ENCODE measurements at regions not wholly inside any gene's neighbourhood (a gene's known extent, or its start where the extent isn't known, plus 50 kb on each side); places are given as distances from the start of the nearest gene placed in this dataset.
A peak's percentile ranks its signal among the peaks of the same experiment; 100 is the strongest.

DNA sequence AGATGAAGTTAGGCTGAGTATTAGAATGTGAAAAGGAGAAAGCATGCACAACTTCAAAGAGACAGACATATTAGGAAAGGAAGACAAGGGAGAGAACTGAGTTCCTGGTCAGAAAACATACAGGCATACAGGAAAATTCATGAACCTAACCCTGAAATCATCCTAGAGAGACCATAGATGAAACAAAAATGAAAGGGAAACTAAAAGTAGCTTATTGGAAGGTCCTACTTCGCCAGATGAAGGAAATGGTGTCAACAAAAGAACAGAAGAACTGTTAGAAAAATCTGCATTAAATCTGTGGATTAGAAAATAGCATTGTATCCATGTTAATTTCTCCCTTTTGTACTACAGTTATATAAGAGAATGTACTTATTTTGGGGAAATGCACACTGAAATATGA, 169.0 kb upstream of the UFM1 start:
- H3K4me3 Mint-ChIP-seq = peak overlapping the region; percentile 39
- peaks cover 12% of the 10 kb centered on the region for H3K4me1 Mint-ChIP-seq
- CTCF ChIA-PET = no interaction called here
- no peaks in the 10 kb centered on the region for H3K27me3 Mint-ChIP-seq
- POLR2A ChIA-PET = no interaction called here
- intact Hi-C loops (cut with micrococcal nuclease) = no loop called here
- no peak for ATAC-seq (ENCODE audit: low read depth)
- TF ChIP-seq, protein P1, sequence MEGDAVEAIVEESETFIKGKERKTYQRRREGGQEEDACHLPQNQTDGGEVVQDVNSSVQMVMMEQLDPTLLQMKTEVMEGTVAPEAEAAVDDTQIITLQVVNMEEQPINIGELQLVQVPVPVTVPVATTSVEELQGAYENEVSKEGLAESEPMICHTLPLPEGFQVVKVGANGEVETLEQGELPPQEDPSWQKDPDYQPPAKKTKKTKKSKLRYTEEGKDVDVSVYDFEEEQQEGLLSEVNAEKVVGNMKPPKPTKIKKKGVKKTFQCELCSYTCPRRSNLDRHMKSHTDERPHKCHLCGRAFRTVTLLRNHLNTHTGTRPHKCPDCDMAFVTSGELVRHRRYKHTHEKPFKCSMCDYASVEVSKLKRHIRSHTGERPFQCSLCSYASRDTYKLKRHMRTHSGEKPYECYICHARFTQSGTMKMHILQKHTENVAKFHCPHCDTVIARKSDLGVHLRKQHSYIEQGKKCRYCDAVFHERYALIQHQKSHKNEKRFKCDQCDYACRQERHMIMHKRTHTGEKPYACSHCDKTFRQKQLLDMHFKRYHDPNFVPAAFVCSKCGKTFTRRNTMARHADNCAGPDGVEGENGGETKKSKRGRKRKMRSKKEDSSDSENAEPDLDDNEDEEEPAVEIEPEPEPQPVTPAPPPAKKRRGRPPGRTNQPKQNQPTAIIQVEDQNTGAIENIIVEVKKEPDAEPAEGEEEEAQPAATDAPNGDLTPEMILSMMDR (IDR thresholded peaks at IDR 0.05) = no peak
- H3K9me3 Mint-ChIP-seq = no peaks in the 10 kb centered on the region
- DNase-seq = no peak
- H3K36me3 Mint-ChIP-seq (ENCODE audit: low read depth) = no peaks in the 10 kb centered on the region
- H3K27ac Mint-ChIP-seq = peak overlapping the region; percentile 13

DNA sequence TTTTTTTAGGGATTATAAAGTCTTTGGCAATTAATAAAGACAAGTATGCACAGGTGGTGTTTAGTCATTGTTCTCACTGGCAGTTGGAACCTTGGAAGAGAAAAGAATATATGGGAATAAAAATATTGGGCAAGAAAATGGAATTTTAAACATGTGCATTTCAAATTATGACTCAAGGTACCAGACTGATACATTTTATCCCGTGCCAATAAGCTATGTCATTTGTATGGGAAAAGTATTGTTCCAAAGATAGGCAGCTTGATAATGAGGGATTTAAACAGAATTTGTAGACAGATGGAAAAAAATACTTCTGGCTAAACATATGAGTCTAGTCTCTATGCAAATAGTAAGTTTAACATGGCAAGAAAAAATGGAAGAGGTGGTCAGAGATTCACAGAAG, 169.5 kb upstream of the UFM1 start:
- H3K4me3 Mint-ChIP-seq = peak overlapping the region; percentile 39
- no peaks in the 10 kb centered on the region for H3K27me3 Mint-ChIP-seq
- no peak for DNase-seq
- no peaks in the 10 kb centered on the region for H3K36me3 Mint-ChIP-seq (ENCODE audit: low read depth)
- H3K4me1 Mint-ChIP-seq = peaks cover 12% of the 10 kb centered on the region
- ChIA-PET POLR2A (no interaction called here), CTCF (no interaction called here)
- no peak overlapping the region for H3K27ac Mint-ChIP-seq
- ATAC-seq (ENCODE audit: low read depth) = no peak
- intact Hi-C loops (cut with micrococcal nuclease) = no loop called here
- TF ChIP-seq, protein P1 (IDR thresholded peaks at IDR 0.05) = no peak
- H3K9me3 Mint-ChIP-seq = no peaks in the 10 kb centered on the region

DNA sequence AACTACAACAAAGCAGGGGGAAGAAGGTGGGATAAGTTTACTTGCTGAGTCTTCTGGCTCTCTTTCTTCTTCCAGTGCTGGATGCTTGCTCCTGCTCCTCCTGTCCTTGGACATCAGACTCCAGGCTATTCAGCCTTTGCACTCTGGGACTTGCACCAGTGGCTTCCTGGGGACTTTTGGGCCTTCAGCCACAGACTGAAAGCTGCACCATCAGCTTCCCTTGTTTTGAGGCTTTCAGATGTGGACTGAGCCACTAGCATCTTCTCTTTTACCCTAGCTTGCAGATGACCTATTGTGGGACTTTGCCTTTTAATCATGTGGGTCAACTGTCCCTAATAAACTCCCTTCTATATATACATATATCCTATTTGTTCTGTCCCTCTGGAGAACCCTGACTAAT, 173.0 kb upstream of the UFM1 start:
- Mint-ChIP-seq H3K27me3 (no peaks in the 10 kb centered on the region), H3K4me3 (no peak overlapping the region), H3K9me3 (no peaks in the 10 kb centered on the region), H3K27ac (no peak overlapping the region), H3K36me3 (ENCODE audit: low read depth) (no peaks in the 10 kb centered on the region), H3K4me1 (peaks cover 12% of the 10 kb centered on the region)
- intact Hi-C loops (cut with micrococcal nuclease) = no loop called here
- ATAC-seq (ENCODE audit: low read depth) (no peak), DNase-seq (no peak)
- ChIA-PET CTCF (no interaction called here), POLR2A (no interaction called here)
- TF ChIP-seq, protein P1 (IDR thresholded peaks at IDR 0.05) = no peak

DNA sequence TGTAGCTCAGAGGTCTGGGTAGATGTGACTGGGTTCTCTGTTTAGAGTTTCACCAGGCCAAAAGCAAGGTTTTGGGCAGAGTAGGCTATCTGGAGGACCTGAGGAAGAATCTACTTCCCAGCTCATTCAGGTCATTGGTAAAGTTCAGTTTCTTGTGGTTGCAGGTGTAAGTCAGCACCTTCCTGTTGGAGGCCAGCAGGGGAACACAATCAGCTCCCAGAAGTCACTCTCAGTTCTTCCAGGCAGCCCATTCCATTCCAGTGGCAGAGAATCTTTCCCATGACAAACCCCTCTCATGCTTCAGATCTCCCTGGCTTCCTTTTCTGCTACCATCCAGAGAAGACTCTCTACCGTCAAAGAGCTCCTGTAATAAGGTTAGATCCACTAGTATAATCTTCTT, 176.2 kb upstream of the UFM1 start:
- no peaks in the 10 kb centered on the region for H3K9me3 Mint-ChIP-seq
- intact Hi-C loops (cut with micrococcal nuclease) = no loop called here
- CTCF ChIA-PET = no interaction called here

DNA sequence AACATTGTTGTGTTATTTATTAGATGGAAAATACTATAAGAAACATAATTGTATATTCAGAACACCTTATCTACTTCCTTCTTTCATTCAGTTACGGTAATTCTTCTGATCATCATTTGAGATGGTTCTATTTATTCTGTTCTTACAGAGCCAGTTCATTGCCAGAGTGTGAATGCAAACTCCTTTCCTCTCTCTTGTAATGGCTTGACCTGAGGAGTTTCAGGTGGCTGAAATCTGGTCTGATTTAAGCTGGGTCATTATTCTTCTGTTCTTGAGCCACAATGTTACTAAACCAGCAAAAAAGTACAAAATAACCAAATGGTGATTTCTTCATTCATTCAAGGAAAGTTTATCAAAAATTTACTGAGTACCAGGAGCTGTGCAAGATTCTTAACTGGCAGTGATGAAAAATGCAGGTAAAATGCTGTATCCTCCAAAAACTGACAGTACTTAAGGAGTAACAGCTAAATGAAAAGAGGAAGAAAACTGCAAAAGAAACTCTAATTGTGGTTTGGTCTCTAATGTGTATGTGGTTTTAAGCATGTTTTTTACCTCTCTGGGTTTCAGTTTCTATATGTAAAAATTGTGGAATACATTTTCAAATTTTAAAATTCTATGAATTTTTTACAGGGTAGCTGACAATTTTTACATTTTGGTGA, 182.4 kb upstream of the UFM1 start:
- DNase-seq (no peak), ATAC-seq (ENCODE audit: low read depth) (peak; percentile 42)
- ChIA-PET CTCF (no interaction called here), POLR2A (no interaction called here)
- Mint-ChIP-seq H3K36me3 (ENCODE audit: low read depth) (no peaks in the 10 kb centered on the region), H3K9me3 (no peaks in the 10 kb centered on the region), H3K4me1 (peaks cover 10% of the 10 kb centered on the region), H3K27me3 (no peaks in the 10 kb centered on the region), H3K27ac (peak overlapping the region; percentile 36), H3K4me3 (peak overlapping the region; percentile 40)
- TF ChIP-seq, protein P1 (IDR thresholded peaks at IDR 0.05) = no peak
- intact Hi-C loops (cut with micrococcal nuclease) = loop anchor here (5.0 kb wide), 1 partner anchor 180 kb away; the partner anchor contains the start of gene UFM1

More for the DNA sequence above, 176.2 kb upstream of the UFM1 start:
- H3K4me1 Mint-ChIP-seq = no peaks in the 10 kb centered on the region
- TF ChIP-seq, protein P1 (IDR thresholded peaks at IDR 0.05) = no peak
- POLR2A ChIA-PET = no interaction called here
- H3K27ac Mint-ChIP-seq = no peak overlapping the region
- H3K27me3 Mint-ChIP-seq = no peaks in the 10 kb centered on the region
- ATAC-seq (ENCODE audit: low read depth) (no peak), DNase-seq (no peak)
- H3K4me3 Mint-ChIP-seq = no peak overlapping the region
- no peaks in the 10 kb centered on the region for H3K36me3 Mint-ChIP-seq (ENCODE audit: low read depth)

All from activated B cell treated with CpG ODN at 0.5 μM for 24 hours (primary cell).